ENCODE measurements at regions not wholly inside any gene's neighbourhood (a gene's known extent, or its start where the extent isn't known, plus 50 kb on each side); places are given as distances from the start of the nearest gene placed in this dataset.

GRCh38 chr12:19884021-19884492, 444.8 kb downstream of the AEBP2 start:
- no peak for TF ChIP-seq POLR2A (IDR thresholded peaks at IDR 0.05; ENCODE audit: low read depth, low read length)
- no peak for TF ChIP-seq POLR2AphosphoS5 (IDR thresholded peaks at IDR 0.05; ENCODE audit: low read depth, low read length)

All from GM12891 (cell line).